Neural progenitor cell (in vitro differentiated cells): ENCODE measurements at regions not wholly inside any gene's neighbourhood (a gene's known extent, or its start where the extent isn't known, plus 50 kb on each side); places are given as distances from the start of the nearest gene placed in this dataset.

ENCODE experiments used
- DNase-seq: peaks from one replicate; pipeline ENCODE4 v3.0.0-alpha.2; 2016; ENCODE audit warnings: low spot score
- H2AFZ ChIP-seq: fragments of 200-600 bp; sonication (generic); replicated peaks from 2 replicates; pipeline ENCODE4 v1.6.1; 2016; ENCODE audit warnings: antibody characterized with exemption
- H3F3A ChIP-seq: fragments of 200-600 bp; sonication (generic); 2 replicates; pipeline ENCODE4 v1.6.1; 2016; ENCODE audit warnings: antibody characterized with exemption, low read depth
- H3K27ac ChIP-seq: fragments of 200-600 bp; sonication (generic); 2 replicates; pipeline ENCODE4 v1.5.1; 2016; ENCODE audit warnings: mild to moderate bottlenecking
- H3K27me3 ChIP-seq: fragments of 200-600 bp; sonication (generic); 2 replicates; pipeline ENCODE4 v1.6.1; 2016; ENCODE audit warnings: mild to moderate bottlenecking, moderate library complexity
- H3K36me3 ChIP-seq: fragments of 200-600 bp; sonication (generic); 2 replicates; pipeline ENCODE4 v1.5.1; 2016
- H3K4me1 ChIP-seq: fragments of 200-600 bp; sonication (generic); 2 replicates; pipeline ENCODE4 v1.6.1; 2016; ENCODE audit warnings: mixed run types
- H3K4me2 ChIP-seq: fragments of 200-600 bp; sonication (generic); 2 replicates; pipeline ENCODE4 v1.6.1; 2016
- H3K4me3 ChIP-seq: fragments of 200-600 bp; sonication (generic); 2 replicates; pipeline ENCODE4 v1.5.1; 2016
- H3K79me2 ChIP-seq: fragments of 200-600 bp; sonication (generic); 2 replicates; pipeline ENCODE4 v1.6.1; 2016; ENCODE audit warnings: low read depth
- H3K9ac ChIP-seq: fragments of 200-600 bp; sonication (generic); 2 replicates; pipeline ENCODE4 v1.6.1; 2016
- H3K9me3 ChIP-seq: fragments of 200-600 bp; sonication (generic); 2 replicates; pipeline ENCODE4 v1.5.1; 2016; ENCODE audit warnings: low read depth
- H4K20me1 ChIP-seq: fragments of 200-600 bp; sonication (generic); 2 replicates; pipeline ENCODE4 v1.6.1; 2016; ENCODE audit warnings: low read depth
- H3K27ac Mint-ChIP-seq: 3 replicates; pipeline ENCODE4 v1.8.0; 2021; ENCODE audit warnings: mixed read lengths
- H3K27me3 Mint-ChIP-seq: 2 replicates; pipeline ENCODE4 v1.8.0; 2022; ENCODE audit warnings: low read depth, mild to moderate bottlenecking, inconsistent platforms, moderate library complexity, mixed read lengths; ENCODE audit not compliant: insufficient read depth
- H3K36me3 Mint-ChIP-seq: 3 replicates; pipeline ENCODE4 v1.8.0; 2021; ENCODE audit warnings: mixed read lengths
- H3K4me1 Mint-ChIP-seq: 3 replicates; pipeline ENCODE4 v1.8.0; 2021; ENCODE audit warnings: mixed read lengths
- H3K4me3 Mint-ChIP-seq: 3 replicates; pipeline ENCODE4 v1.8.0; 2021; ENCODE audit warnings: mild to moderate bottlenecking, moderate library complexity, mixed read lengths
- H3K9me3 Mint-ChIP-seq: 3 replicates; pipeline ENCODE4 v1.8.0; 2020; ENCODE audit warnings: mixed read lengths
- EZH2 ChIP-seq: fragments of 200-600 bp; sonication (generic); IDR thresholded peaks from 2 replicates; pipeline ENCODE4 v1.6.1; 2017; ENCODE audit warnings: antibody characterized with exemption, mild to moderate bottlenecking, moderate library complexity
- EZH2phosphoT487 ChIP-seq: fragments of 200-600 bp; sonication (generic); IDR thresholded peaks from 2 replicates; pipeline ENCODE4 v1.6.1; 2017; ENCODE audit warnings: antibody characterized with exemption
- TF ChIP-seq, protein P1 (sequence below): fragments of 200-600 bp; sonication (generic); IDR thresholded peaks from 2 replicates; pipeline ENCODE4 v1.5.1; 2017; ENCODE audit warnings: antibody characterized with exemption, mild to moderate bottlenecking

- no peak overlapping the region for H3K4me3 Mint-ChIP-seq
- Histone ChIP-seq H3K4me1 (no peaks in the 10 kb centered on the region), H3K36me3 (no peaks in the 10 kb centered on the region), H3K27me3 (no peaks in the 10 kb centered on the region), H3K4me2 (no peak overlapping the region), H3K4me3 (no peak overlapping the region), H3K27ac (no peak overlapping the region), H3K9me3 (no peaks in the 10 kb centered on the region), H3K9ac (no peak overlapping the region), H4K20me1 (no peaks in the 10 kb centered on the region), H2AFZ (no peak overlapping the region), H3K79me2 (no peaks in the 10 kb centered on the region), H3F3A (no peaks in the 10 kb centered on the region)
- no peaks in the 10 kb centered on the region for H3K27me3 Mint-ChIP-seq
- H3K4me1 Mint-ChIP-seq: peaks cover 3% of the 10 kb centered on the region
- H3K27ac Mint-ChIP-seq: no peak overlapping the region
- no peaks in the 10 kb centered on the region for H3K9me3 Mint-ChIP-seq
- H3K36me3 Mint-ChIP-seq: no peaks in the 10 kb centered on the region
- no peak for DNase-seq
- TF ChIP-seq EZH2 (no peak), EZH2phosphoT487 (no peak)
- TF ChIP-seq, protein P1, sequence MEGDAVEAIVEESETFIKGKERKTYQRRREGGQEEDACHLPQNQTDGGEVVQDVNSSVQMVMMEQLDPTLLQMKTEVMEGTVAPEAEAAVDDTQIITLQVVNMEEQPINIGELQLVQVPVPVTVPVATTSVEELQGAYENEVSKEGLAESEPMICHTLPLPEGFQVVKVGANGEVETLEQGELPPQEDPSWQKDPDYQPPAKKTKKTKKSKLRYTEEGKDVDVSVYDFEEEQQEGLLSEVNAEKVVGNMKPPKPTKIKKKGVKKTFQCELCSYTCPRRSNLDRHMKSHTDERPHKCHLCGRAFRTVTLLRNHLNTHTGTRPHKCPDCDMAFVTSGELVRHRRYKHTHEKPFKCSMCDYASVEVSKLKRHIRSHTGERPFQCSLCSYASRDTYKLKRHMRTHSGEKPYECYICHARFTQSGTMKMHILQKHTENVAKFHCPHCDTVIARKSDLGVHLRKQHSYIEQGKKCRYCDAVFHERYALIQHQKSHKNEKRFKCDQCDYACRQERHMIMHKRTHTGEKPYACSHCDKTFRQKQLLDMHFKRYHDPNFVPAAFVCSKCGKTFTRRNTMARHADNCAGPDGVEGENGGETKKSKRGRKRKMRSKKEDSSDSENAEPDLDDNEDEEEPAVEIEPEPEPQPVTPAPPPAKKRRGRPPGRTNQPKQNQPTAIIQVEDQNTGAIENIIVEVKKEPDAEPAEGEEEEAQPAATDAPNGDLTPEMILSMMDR: no peak
Observed at GRCh38 chr2:146870691-146871090, 974.1 kb upstream of the ACVR2A start.

DNA sequence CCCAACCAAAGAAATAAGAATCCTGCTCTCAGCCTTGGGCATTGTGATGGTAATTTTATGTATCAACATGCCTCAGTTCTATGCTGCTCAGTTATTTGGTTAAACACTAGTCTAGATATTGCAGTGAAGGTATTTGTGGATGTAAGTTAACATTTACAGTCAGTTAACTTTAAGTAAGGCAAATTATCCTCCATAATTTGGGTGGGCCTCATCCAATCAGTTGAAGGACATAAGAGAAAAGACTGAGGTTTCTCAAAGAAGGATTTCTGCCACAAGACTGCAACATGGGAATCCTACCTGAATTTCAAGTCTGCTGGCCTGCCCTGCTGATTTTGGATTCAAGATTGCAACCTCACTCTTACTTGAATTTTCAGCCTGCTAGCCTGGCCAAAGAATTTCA is 975.5 kb upstream of the ACVR2A start:
- no peak overlapping the region for H3K9ac ChIP-seq
- H3K79me2 ChIP-seq: no peaks in the 10 kb centered on the region
- no peaks in the 10 kb centered on the region for H3K27me3 Mint-ChIP-seq
- no peak overlapping the region for H2AFZ ChIP-seq
- TF ChIP-seq, protein P1: no peak
- TF ChIP-seq EZH2: no peak
- TF ChIP-seq EZH2phosphoT487: no peak
- no peak overlapping the region for H3K27ac Mint-ChIP-seq
- no peaks in the 10 kb centered on the region for H3K9me3 ChIP-seq
- no peaks in the 10 kb centered on the region for H3K36me3 Mint-ChIP-seq
- no peak overlapping the region for H3K4me2 ChIP-seq
- no peak overlapping the region for H3K27ac ChIP-seq
- peaks cover 4% of the 10 kb centered on the region for H3K9me3 Mint-ChIP-seq
- no peaks in the 10 kb centered on the region for H4K20me1 ChIP-seq
- no peaks in the 10 kb centered on the region for H3K4me1 ChIP-seq
- no peak overlapping the region for H3K4me3 ChIP-seq
- H3K4me3 Mint-ChIP-seq: no peak overlapping the region
- no peak for DNase-seq
- H3K4me1 Mint-ChIP-seq: peaks cover 3% of the 10 kb centered on the region
- H3K27me3 ChIP-seq: no peaks in the 10 kb centered on the region
- no peaks in the 10 kb centered on the region for H3K36me3 ChIP-seq
- H3F3A ChIP-seq: no peaks in the 10 kb centered on the region

DNA sequence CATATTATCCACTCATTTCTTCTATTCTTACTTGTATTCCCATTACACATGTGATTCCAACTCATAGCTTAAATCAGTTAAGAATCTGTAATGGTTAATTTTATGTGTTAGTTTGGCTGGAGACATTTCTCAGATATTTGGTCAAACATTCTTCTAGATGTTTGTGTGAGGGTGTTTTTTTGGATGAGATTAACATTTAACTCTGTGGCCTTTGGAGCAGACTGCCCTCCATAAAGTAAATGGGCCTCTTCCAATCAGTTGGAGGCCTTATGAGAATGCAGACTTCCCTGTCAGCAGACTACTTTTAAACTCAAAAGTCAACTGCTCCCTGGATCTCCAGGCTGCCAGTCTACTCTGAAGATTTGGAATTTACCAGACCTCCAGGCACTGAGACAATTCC is 976.8 kb upstream of the ACVR2A start:
- no peak for TF ChIP-seq EZH2
- no peak for TF ChIP-seq EZH2phosphoT487
- TF ChIP-seq, protein P1: no peak
- no peak overlapping the region for H3K27ac Mint-ChIP-seq
- no peaks in the 10 kb centered on the region for H3K36me3 Mint-ChIP-seq
- H3K4me1 Mint-ChIP-seq: peaks cover 3% of the 10 kb centered on the region
- Histone ChIP-seq H3K4me1 (no peaks in the 10 kb centered on the region), H3K4me3 (no peak overlapping the region), H3K9me3 (no peaks in the 10 kb centered on the region), H2AFZ (peak overlapping the region; percentile 11), H3K79me2 (no peaks in the 10 kb centered on the region), H3K4me2 (no peak overlapping the region), H3K27me3 (no peaks in the 10 kb centered on the region), H3K27ac (no peak overlapping the region), H4K20me1 (no peaks in the 10 kb centered on the region), H3K36me3 (no peaks in the 10 kb centered on the region), H3F3A (no peaks in the 10 kb centered on the region), H3K9ac (no peak overlapping the region)
- peaks cover 4% of the 10 kb centered on the region for H3K9me3 Mint-ChIP-seq
- DNase-seq: no peak
- H3K4me3 Mint-ChIP-seq: no peak overlapping the region
- H3K27me3 Mint-ChIP-seq: peaks cover 2% of the 10 kb centered on the region
